Astrocyte of the hippocampus (primary cell): ENCODE measurements at regions not wholly inside any gene's neighbourhood (a gene's known extent, or its start where the extent isn't known, plus 50 kb on each side); places are given as distances from the start of the nearest gene placed in this dataset.

ENCODE experiments used
- DNase-seq: peaks from one replicate; pipeline ENCODE4 v3.0.0; 2011; ENCODE audit warnings: low read depth, low spot score

DNA sequence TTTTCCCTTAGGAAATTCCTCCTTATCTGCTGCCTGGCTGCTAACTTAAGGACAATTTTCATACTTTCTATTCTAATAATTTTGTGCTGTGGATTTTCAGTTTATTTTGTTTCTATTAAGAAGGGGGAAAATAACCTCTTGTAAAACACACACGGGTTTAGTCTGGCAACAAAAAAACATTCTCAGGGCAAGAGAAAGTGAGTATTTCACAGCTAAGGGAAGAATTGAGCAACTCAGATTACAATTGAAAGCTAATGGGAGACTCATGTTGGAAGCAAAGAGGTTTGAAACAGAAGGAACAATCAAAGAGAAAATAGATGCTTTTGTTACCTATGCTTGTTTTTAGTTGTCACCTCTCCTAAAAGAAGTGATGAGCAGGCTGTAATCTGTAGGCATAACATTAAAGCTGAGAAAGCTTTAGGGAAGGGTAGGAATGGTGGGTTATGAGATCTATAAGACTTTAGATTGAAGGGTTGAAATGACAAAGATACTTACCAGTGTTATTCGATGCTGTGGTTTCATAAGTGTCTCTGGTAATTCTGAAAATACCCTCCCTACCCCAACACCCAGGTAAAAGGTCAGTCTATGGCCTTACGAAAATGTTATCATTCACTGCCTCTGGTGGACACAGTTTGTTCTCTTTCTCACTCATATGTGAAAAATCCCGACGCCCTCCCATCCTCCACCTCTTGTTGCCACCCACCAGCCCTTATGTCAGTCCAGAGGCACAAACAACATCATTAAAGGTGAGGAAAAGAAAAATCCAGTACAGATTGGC is 510.9 kb downstream of the TXNL1 start:
- no peak for DNase-seq

DNA sequence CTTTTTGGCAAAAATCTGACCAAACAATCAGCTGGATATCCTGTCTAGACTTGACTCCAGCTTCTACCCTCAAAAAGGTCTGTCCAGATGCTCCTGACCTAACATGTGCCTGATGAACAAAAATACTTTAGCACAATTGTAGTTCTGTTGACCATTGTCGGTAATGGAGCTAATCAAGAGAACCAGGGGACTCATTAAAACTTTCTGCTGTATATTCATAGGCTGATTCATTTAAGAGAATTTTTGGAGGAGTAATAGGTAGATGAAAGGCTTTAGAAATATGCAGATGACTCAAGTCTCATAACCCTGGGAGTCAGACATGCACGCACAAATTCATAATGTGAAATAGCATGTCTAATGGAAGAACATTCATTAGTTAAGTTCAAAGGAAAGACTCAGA is 514.2 kb downstream of the TXNL1 start:
- peak; percentile 63 for DNase-seq

- DNase-seq: no peak
Measured at GRCh38 chr18:56121669-56122068, 516.7 kb downstream of the TXNL1 start.

DNA sequence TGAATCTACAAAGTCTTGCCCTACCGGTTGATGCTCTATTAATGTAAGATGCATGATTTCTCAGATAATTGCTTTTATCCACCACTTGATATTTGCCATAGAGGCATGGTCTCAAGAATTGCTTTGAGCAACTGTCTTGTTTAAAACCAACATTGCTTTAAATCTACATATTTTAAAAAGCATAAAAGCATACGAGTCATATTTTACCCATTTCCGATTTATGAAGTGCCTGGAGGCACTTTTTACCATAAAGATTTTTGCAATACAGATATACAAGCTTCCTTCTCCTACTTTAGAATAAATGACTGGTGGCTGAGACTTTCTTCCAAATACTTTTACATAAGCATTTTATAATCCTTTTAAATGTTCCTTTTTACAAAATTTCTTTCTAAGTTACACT is 517.6 kb downstream of the TXNL1 start:
- no peak for DNase-seq

- no peak for DNase-seq
Measured at GRCh38 chr18:56119681-56120080, 518.7 kb downstream of the TXNL1 start.

- no peak for DNase-seq
Measured at GRCh38 chr18:56118422-56118821, 520.0 kb downstream of the TXNL1 start.

GRCh38 chr18:56115071-56116015 is 523.0 kb downstream of the TXNL1 start:
- no peak for DNase-seq

DNA sequence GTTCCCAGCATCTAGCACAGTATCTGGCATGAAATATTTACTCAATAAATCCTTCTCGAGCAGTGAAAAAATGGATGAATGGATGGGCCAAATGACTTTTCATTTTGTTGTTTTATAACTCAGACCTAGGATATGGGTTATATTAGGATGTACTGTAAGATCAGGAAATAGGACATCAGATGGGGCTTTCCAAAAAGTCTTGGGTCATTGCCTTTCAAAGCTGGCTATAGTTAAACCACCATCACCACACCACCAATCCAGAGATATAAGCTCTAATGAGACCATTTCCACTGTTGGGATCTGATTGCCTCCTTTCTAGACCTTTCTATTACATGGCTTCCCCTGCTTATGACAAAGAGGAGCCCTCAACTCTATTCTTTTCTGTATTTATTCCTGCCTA is 525.0 kb upstream of the TCF4 start:
- DNase-seq: no peak

- DNase-seq: no peak
Measured at GRCh38 chr18:56112013-56112749, 524.2 kb upstream of the TCF4 start.

DNA sequence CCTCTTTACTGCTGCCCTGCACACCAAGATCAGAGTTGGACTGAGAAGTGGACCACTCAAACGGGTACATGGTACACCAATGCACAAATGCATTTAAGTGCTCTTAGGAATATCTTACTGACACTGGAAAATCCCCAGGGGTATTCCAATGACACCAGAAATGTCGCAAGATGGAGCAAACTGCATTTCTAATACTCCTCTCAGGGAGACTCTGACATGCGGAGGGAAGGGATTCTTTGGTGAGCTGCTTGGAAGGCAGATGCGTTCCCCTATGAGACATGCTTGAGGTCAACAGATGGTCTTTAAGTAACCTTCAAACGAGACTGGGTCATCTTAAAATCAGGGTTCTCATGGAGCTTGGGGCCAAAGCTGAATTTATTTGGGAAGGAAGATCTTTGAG is 521.8 kb upstream of the TCF4 start:
- no peak for DNase-seq

DNA sequence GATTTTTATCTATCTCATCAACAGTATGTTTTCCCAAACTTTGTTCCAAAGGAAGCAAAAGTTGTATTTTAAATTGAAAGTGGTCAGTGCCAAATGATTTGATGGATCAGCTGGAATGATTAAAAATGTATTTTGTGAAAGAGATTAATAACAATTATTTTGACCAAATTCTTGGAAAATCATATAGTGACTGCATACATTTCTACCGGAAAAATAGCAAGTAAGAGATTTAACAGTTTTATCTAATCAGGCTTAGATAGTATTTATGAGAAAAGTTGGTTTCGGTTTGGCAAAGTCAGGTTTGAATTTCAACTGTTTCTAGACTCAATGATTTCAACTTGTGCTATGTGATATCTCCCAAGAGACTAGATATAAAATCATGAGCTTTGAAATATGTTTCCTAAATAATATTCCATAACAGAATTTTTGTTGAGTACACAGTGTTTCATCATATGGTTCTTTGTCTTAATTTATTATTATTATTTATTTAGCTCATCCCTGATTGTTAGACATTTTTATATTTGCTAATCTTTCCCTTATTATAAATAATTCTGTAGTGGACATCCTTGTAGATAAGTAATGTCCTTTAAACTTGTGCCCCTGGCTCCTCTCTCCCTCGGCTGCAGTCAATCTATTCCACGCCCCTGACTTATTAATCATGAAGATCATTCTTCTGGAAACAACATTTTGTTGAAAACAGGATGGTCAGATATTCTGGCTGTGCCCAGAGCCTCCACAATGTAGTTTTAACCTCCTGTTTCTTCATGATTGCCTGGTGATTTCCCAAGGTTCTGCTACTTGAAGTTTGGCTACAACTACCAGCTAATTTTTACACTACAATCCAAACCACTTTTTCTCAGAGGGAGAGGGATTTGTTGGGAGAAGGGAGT is 520.7 kb upstream of the TCF4 start:
- DNase-seq: no peak

DNA sequence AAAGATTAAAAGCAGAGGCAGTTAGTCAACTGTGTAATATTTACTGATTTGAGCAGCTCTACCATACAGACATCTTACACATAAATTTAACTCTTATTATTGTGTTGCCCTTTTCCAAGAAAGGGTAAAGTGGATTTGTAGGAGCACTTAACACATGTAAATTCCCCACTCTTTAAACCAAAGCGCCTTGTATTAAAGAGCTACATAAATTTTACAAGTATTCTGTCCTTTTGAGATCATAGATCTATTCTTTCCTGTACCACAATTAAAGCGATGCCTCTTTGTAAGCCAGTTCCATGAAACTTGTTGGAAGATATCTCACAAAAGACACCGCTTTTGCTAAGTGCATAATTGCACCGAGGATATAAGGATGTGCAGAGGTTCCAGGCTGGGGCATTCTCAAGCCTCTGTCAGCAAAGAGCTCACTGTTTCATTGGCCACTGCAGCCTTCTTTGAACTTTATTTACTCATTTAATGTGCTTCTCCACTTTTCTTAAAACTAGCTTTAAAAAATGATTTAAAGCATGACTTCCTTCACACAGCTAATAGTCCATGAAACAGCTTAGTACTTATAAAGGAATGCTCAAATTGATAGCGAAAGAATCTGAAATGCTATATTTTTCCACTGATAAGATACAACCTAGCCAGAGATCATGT is 520.0 kb upstream of the TCF4 start:
- no peak for DNase-seq

DNA sequence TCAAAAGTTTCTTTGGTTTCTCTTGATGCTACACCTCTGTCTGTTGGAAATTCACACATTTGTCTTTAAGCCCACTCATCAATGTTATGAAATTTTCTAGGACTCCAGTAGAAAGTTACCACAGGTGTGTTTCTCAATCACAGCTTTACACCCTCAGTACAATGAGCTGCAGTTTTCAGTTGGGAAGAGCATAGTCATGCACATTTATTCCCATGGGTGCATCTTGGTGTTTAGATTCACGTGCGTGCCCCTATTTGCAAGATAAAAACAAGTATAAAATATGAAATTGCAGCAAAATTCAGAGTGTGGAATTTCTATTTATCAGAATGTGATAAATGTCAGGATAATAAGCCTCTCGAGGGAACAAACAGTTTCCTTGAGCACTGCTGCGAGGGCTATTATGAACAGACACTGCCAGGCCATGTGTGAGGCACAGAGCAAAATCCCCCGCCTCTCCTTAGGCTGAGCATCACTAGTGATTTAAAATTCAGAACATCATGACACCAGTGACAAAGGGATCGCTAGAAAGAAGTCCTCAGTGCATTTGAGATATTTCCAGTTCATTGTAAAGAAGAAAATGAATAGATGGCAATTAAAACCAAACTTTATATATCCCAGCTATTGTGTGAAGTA is 512.2 kb upstream of the TCF4 start:
- DNase-seq: no peak

GRCh38 chr18:56097621-56098020 is 509.6 kb upstream of the TCF4 start:
- no peak for DNase-seq

DNA sequence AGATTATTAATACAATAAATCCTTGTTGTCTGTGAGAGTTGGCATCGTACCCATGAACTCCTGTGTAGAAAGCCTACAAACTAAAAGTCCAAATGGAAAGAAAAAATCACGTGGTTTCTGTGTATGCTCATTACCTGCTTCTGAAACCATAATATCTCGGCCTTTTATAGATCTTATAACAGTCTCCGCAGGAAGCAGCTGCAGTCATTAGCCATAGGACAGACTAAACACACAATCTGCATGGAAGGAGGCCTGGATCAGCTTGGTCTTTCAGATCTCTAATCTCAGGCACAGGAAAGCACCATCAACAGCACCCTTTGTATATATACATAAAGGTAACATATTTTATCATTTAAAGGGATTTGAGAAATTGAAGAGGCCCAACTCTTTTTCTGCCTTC is 508.9 kb upstream of the TCF4 start:
- DNase-seq: no peak

GRCh38 chr18:56089612-56090258 is 501.7 kb upstream of the TCF4 start:
- DNase-seq: no peak

DNA sequence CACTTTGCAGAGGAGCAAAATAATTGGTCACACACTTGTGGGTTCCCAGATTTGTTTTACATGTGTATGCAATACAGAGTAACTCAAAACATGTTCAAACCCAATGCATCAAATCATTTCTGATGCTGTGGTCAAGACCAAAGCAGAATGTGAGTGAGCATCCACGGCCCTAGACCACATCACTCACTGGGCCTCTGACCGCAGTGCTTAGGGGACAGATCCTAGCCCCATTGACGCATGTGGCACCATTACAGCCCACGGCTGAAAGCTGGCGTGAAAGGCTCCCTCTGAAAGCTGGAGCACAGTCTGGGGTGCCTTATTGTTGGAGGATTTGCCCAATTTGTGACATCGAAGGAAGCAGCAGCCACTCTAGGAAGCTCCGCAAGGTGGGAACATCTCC is 498.8 kb upstream of the TCF4 start:
- DNase-seq: no peak

DNA sequence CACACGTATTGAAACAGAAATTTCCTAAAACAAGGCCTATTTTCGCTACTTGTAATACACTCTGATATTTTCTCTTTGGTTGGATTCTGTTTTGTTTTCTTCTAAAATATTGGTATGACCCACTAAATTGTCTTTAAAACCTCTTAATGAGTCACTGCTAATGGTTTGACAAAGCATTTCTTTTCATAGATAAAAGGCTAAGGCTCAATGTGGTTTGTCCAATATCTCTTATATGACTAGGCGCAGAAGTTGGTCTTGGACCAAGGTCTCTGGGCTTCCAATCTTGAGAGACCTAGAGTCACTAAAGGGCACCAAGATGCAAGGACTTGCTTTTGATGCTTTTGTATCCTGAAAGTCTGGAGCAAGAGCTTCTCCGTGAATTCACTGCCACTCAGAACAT is 498.2 kb upstream of the TCF4 start:
- DNase-seq: peak; percentile 7

DNA sequence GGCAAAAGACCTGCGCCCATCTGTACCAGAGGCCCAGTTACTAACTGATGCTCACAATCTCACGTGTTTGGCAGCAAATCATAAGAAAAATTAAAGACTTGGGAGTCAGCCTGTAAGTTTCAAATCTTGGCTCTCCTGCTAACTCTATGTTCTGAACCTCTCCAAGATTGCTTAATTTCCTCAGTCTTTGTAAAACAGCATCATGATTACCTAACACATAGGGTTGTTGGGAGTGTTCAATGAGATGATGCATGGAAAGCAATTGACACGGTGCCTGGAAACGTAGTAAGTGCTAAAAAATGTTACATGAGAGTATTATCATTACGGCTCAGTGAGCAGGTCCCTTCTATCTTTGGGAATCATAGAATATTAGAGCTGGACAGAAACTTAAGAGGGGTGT is 497.6 kb upstream of the TCF4 start:
- peak; percentile 57 for DNase-seq
